A673 (cell line): ENCODE measurements at regions not wholly inside any gene's neighbourhood (a gene's known extent, or its start where the extent isn't known, plus 50 kb on each side); places are given as distances from the start of the nearest gene placed in this dataset.

Experiments used
- BruUV-seq: library from RNA; stranded (reverse); fragments of 400-500 nt; replicated peaks from 2 replicates; lab custom pipeline; 2021; lab: Mats Ljungman, UMichigan
- CTCF ChIA-PET: fragments of 300-600 bp; sonication (Branson Sonifier 250); formaldehyde crosslinking; loops from one replicate; lab custom pipeline; 2022; ENCODE audit warnings: antibody characterized with exemption; lab: Charles Lee
- POLR2A ChIA-PET: fragments of 300-600 bp; sonication (Branson Sonifier 250); formaldehyde crosslinking; loops from one replicate; lab custom pipeline; 2022; ENCODE audit warnings: antibody characterized with exemption; ENCODE audit not compliant: low non-redundant PET; lab: Charles Lee
- DNase-seq: peaks from one replicate; pipeline ENCODE4 v3.0.0-alpha.2; 2015; ENCODE audit warnings: low spot score
- H3K27ac ChIP-seq: fragments of 200-600 bp; sonication (generic); 2 replicates; pipeline ENCODE4 v1.5.1; 2016; ENCODE audit warnings: mixed run types, low read depth, mild to moderate bottlenecking, mixed read lengths, antibody characterized with exemption, low read length; ENCODE audit not compliant: poor library complexity, severe bottlenecking
- H3K27me3 ChIP-seq: fragments of 200-600 bp; sonication (generic); replicated peaks from 2 replicates; pipeline ENCODE4 v1.6.1; 2017; ENCODE audit warnings: mixed run types, low read depth, mild to moderate bottlenecking, mixed read lengths, antibody characterized with exemption, low read length; ENCODE audit not compliant: insufficient read depth, poor library complexity
- H3K36me3 ChIP-seq: fragments of 200-600 bp; sonication (generic); 2 replicates; pipeline ENCODE4 v1.6.1; 2016; ENCODE audit warnings: mixed run types, mild to moderate bottlenecking, mixed read lengths, antibody characterized with exemption, low read length; ENCODE audit not compliant: insufficient read depth, poor library complexity, severe bottlenecking
- H3K4me1 ChIP-seq: fragments of 200-600 bp; sonication (generic); 2 replicates; pipeline ENCODE4 v1.6.1; 2017; ENCODE audit warnings: mixed run types, mild to moderate bottlenecking, mixed read lengths, antibody characterized with exemption, low read length; ENCODE audit not compliant: insufficient read depth, poor library complexity, severe bottlenecking
- H3K4me3 ChIP-seq: fragments of 200-600 bp; sonication (generic); 2 replicates; pipeline ENCODE4 v1.5.1; 2016; ENCODE audit warnings: low read depth, mixed run types, mild to moderate bottlenecking, mixed read lengths, low read length; ENCODE audit not compliant: poor library complexity, severe bottlenecking
- H3K9me3 ChIP-seq: fragments of 200-600 bp; sonication (generic); 2 replicates; pipeline ENCODE4 v1.6.1; 2016; ENCODE audit warnings: mixed run types, low read depth, mild to moderate bottlenecking, mixed read lengths, antibody characterized with exemption, low read length; ENCODE audit not compliant: poor library complexity, severe bottlenecking
- EZH2 ChIP-seq: fragments of 200-600 bp; sonication (generic); IDR thresholded peaks from 2 replicates; pipeline ENCODE4 v1.6.1; 2017; ENCODE audit warnings: borderline replicate concordance, low read depth, mild to moderate bottlenecking, mixed read lengths, antibody characterized with exemption, low read length; ENCODE audit not compliant: poor library complexity, severe bottlenecking
- intact Hi-C: fragments of 100-400 bp; cut with micrococcal nuclease; formaldehyde crosslinking; loops from one replicate; pipeline ENCODE4 v1.10.0; 2022; ENCODE audit not compliant: unreplicated experiment
- TF ChIP-seq, protein P1 (sequence below): fragments of 300-800, 200-600 bp; sonication (generic); conservative IDR thresholded peaks from 2 replicates; pipeline ENCODE4 v1.5.1; 2017; ENCODE audit warnings: low read depth, mild to moderate bottlenecking, antibody characterized with exemption, low read length, moderate library complexity, mixed read lengths

DNA sequence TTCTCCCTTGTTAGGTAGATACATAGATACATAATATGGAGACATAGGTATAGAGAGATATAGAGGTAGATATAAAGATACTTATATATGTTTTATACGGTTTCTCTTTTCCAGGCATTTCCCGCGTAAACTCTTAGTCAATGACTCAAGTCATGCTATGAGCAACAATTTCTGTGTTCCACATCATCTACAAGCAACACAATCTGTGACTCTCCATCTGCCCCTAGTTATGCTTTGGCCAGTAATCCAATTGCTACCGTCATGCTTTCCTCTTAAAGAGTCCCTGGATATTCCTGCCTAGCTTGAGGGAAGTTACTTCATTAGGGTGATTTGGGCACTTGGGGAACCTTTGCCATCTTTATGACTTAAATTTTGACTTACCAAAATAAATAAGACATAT, 129.0 kb upstream of the ADAMTS16 start:
- Histone ChIP-seq H3K36me3 (no peaks in the 10 kb centered on the region), H3K4me3 (no peak overlapping the region), H3K4me1 (no peaks in the 10 kb centered on the region), H3K27me3 (peaks cover 19% of the 10 kb centered on the region), H3K27ac (no peak overlapping the region), H3K9me3 (no peaks in the 10 kb centered on the region)
- intact Hi-C loops = no loop called here
- DNase-seq = no peak
- TF ChIP-seq EZH2 = no peak
- TF ChIP-seq, protein P1, sequence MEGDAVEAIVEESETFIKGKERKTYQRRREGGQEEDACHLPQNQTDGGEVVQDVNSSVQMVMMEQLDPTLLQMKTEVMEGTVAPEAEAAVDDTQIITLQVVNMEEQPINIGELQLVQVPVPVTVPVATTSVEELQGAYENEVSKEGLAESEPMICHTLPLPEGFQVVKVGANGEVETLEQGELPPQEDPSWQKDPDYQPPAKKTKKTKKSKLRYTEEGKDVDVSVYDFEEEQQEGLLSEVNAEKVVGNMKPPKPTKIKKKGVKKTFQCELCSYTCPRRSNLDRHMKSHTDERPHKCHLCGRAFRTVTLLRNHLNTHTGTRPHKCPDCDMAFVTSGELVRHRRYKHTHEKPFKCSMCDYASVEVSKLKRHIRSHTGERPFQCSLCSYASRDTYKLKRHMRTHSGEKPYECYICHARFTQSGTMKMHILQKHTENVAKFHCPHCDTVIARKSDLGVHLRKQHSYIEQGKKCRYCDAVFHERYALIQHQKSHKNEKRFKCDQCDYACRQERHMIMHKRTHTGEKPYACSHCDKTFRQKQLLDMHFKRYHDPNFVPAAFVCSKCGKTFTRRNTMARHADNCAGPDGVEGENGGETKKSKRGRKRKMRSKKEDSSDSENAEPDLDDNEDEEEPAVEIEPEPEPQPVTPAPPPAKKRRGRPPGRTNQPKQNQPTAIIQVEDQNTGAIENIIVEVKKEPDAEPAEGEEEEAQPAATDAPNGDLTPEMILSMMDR = no peak
- no TSS peak for BruUV-seq
- ChIA-PET POLR2A (no interaction called here), CTCF (no interaction called here)

DNA sequence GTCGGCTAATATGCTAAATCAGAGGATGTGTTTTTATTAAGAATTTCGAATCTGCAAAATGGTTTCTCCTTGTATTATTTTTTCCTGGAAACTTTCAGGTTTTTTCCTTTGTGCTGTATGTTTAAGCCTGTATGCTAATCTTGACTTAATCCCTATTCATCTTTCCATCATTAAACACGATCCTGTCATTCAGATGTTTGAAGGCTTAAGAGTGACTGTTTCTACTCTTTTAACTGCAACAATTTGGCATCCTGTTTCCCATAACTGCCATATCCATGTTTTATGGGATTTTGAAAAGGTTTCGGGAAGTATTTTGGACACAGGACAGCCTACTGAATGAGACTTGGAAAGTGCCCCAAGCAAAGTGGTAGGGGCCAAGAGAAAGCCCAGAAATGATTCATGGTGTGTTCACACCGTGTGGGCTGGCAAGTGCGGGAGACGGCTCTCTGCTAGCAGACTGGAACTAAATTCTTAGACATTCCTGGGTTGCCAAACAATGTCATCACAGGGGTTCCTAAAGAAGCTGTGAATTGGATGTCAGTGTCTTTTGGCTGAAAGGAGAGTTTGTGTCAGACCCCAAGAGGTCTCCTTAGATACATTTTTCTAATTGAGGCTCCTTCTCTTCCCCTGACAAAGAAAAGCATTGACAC, 125.4 kb upstream of the ADAMTS16 start:
- peaks cover 23% of the 10 kb centered on the region for H3K27me3 ChIP-seq
- no peak overlapping the region for H3K27ac ChIP-seq
- CTCF ChIA-PET = no interaction called here
- H3K4me3 ChIP-seq = no peak overlapping the region
- H3K9me3 ChIP-seq = no peaks in the 10 kb centered on the region
- DNase-seq = peak; percentile 27
- no peak for TF ChIP-seq EZH2
- TF ChIP-seq, protein P1 = no peak
- intact Hi-C loops = no loop called here
- no TSS peak for BruUV-seq
- POLR2A ChIA-PET = no interaction called here
- no peaks in the 10 kb centered on the region for H3K4me1 ChIP-seq
- no peaks in the 10 kb centered on the region for H3K36me3 ChIP-seq

DNA sequence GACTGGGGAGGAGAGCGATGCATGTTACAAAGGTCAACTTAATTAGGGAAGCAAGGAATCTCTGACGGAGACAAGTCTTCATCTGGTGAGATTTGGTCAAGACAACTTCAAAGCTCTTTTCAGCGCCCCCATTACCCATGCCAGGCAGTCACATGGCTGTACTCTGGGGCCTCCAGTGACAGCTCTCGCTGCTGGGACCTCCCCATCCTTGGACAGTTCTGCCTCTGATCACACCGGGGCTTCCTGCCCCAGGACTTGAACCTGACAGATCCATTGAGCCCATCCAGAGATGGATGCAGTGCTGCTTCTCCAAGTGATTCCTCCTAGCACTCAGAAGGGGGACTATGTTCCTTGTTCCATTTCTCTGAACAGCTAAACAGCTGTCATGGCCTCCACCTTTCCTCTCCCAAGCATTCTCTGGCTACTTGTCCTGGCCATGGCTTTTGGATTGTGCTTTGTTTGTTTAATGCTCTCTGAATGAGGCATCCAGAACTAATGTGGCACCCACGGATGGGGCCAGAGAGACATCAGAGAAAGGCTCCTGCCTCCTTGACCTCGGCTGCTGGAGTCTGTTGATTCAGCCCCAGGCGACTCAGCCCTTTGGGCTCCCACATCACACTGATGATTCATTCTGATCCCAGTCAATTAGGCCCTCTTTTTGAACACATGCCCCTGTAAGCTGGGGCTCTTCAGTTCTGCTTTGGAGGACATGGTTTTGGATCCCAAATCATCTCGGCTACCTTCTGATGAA, 122.1 kb upstream of the ADAMTS16 start:
- no peak overlapping the region for H3K27ac ChIP-seq
- H3K4me3 ChIP-seq = no peak overlapping the region
- H3K27me3 ChIP-seq = peaks cover 27% of the 10 kb centered on the region
- no TSS peak for BruUV-seq
- CTCF ChIA-PET = no interaction called here
- no peaks in the 10 kb centered on the region for H3K9me3 ChIP-seq
- H3K4me1 ChIP-seq = no peaks in the 10 kb centered on the region
- TF ChIP-seq EZH2 = no peak
- intact Hi-C loops = no loop called here
- no peak for DNase-seq
- POLR2A ChIA-PET = no interaction called here
- H3K36me3 ChIP-seq = no peaks in the 10 kb centered on the region
